Endometrial microvascular endothelial cells (primary cell): ENCODE measurements at regions not wholly inside any gene's neighbourhood (a gene's known extent, or its start where the extent isn't known, plus 50 kb on each side); places are given as distances from the start of the nearest gene placed in this dataset.

ENCODE experiments used
- in situ Hi-C: cut with HindIII; loops from 2 replicates; pipeline ENCODE4 v1.10.0; 2017; ENCODE audit warnings: low sequenced_read_pairs, low pct_unique_long_range_greater_than_20kb; ENCODE audit errors: inconsistent ontology term

GRCh38 chr13:33493672-33494365, 208.3 kb upstream of the STARD13 start:
- in situ Hi-C loops, result loop anchor here (25.0 kb wide), 1 partner anchor 307 kb away; no protein-coding TSS in a partner anchor

- in situ Hi-C loops, result loop anchor here (25.0 kb wide), 1 partner anchor 307 kb away; no protein-coding TSS in a partner anchor
Observed at GRCh38 chr13:33494596-33495204, 209.1 kb upstream of the STARD13 start.

GRCh38 chr13:33496336-33496735, 210.8 kb upstream of the STARD13 start:
- in situ Hi-C loops, result loop anchor here (25.0 kb wide), 1 partner anchor 309 kb away; no protein-coding TSS in a partner anchor

GRCh38 chr13:33497146-33497845, 211.7 kb upstream of the STARD13 start:
- in situ Hi-C loops, result loop anchor here (25.0 kb wide), 1 partner anchor 310 kb away; no protein-coding TSS in a partner anchor

- in situ Hi-C loops, result no loop called here
Observed at GRCh38 chr13:33508060-33508459, 222.5 kb upstream of the STARD13 start.

- in situ Hi-C loops, result no loop called here
Observed at GRCh38 chr13:33509642-33510229, 224.2 kb upstream of the STARD13 start.

GRCh38 chr13:33510350-33510970, 224.9 kb upstream of the STARD13 start:
- in situ Hi-C loops, result no loop called here

- in situ Hi-C loops, result no loop called here
Observed at GRCh38 chr13:33512880-33513554, 227.5 kb upstream of the STARD13 start.

GRCh38 chr13:33514362-33514761, 228.8 kb upstream of the STARD13 start:
- in situ Hi-C loops, result no loop called here

- in situ Hi-C loops, result no loop called here
Observed at GRCh38 chr13:33515146-33515545, 229.6 kb upstream of the STARD13 start.

GRCh38 chr13:33518452-33518851, 232.9 kb upstream of the STARD13 start:
- in situ Hi-C loops, result no loop called here

GRCh38 chr13:33519561-33520467, 234.3 kb upstream of the STARD13 start:
- in situ Hi-C loops, result no loop called here

GRCh38 chr13:33520468-33520839, 234.9 kb upstream of the STARD13 start:
- in situ Hi-C loops, result no loop called here

GRCh38 chr13:33524086-33524485, 238.5 kb upstream of the STARD13 start:
- in situ Hi-C loops, result no loop called here

- in situ Hi-C loops, result no loop called here
Observed at GRCh38 chr13:33525763-33526162, 240.2 kb upstream of the STARD13 start.

- in situ Hi-C loops, result no loop called here
Observed at GRCh38 chr13:33526718-33527117, 241.2 kb upstream of the STARD13 start.

GRCh38 chr13:33528896-33529295, 243.3 kb upstream of the STARD13 start:
- in situ Hi-C loops, result no loop called here

GRCh38 chr13:33531484-33531883, 245.9 kb upstream of the STARD13 start:
- in situ Hi-C loops, result no loop called here
